ENCODE measurements at regions not wholly inside any gene's neighbourhood (a gene's known extent, or its start where the extent isn't known, plus 50 kb on each side); places are given as distances from the start of the nearest gene placed in this dataset.
"Not testable (repeated sequence)": the region's sequence is repeated elsewhere in the genome, so short reads cannot be mapped to it uniquely, and the experiment has no call there.

GRCh38 chrX:148223361-148223760, 242.2 kb downstream of the FMR1NB start:
- DNase-seq (ENCODE audit: low read depth, low spot score), result no peak
- in situ Hi-C loops (cut with HindIII; ENCODE audit: low pct_unique_long_range_greater_than_20kb, low sequenced_read_pairs), result no loop called here

- DNase-seq (ENCODE audit: low read depth, low spot score), result no peak
- in situ Hi-C loops (cut with HindIII; ENCODE audit: low pct_unique_long_range_greater_than_20kb, low sequenced_read_pairs), result no loop called here
These were observed 247.4 kb downstream of the FMR1NB start for GRCh38 chrX:148228521-148228920.

GRCh38 chrX:148229801-148230303, 248.7 kb downstream of the FMR1NB start:
- no peak for DNase-seq (ENCODE audit: low read depth, low spot score)
- in situ Hi-C loops (cut with HindIII; ENCODE audit: low pct_unique_long_range_greater_than_20kb, low sequenced_read_pairs), result no loop called here

GRCh38 chrX:148259990-148260389, 240.4 kb upstream of the AFF2 start:
- in situ Hi-C loops (cut with HindIII; ENCODE audit: low pct_unique_long_range_greater_than_20kb, low sequenced_read_pairs), result no loop called here
- no peak for DNase-seq (ENCODE audit: low read depth, low spot score)

- in situ Hi-C loops (cut with HindIII; ENCODE audit: low pct_unique_long_range_greater_than_20kb, low sequenced_read_pairs), result no loop called here
- DNase-seq (ENCODE audit: low read depth, low spot score), result no peak
These were observed 234.6 kb upstream of the AFF2 start for GRCh38 chrX:148265829-148266228.

- in situ Hi-C loops (cut with HindIII; ENCODE audit: low pct_unique_long_range_greater_than_20kb, low sequenced_read_pairs), result no loop called here
- no peak for DNase-seq (ENCODE audit: low read depth, low spot score)
These were observed 231.7 kb upstream of the AFF2 start for GRCh38 chrX:148268673-148269072.

- DNase-seq (ENCODE audit: low read depth, low spot score), result no peak
- in situ Hi-C loops (cut with HindIII; ENCODE audit: low pct_unique_long_range_greater_than_20kb, low sequenced_read_pairs), result no loop called here
These were observed 230.9 kb upstream of the AFF2 start for GRCh38 chrX:148269513-148269912.

- DNase-seq (ENCODE audit: low read depth, low spot score), result no peak
- in situ Hi-C loops (cut with HindIII; ENCODE audit: low pct_unique_long_range_greater_than_20kb, low sequenced_read_pairs), result no loop called here
These were observed 229.9 kb upstream of the AFF2 start for GRCh38 chrX:148270499-148270898.

GRCh38 chrX:148271263-148271662, 229.2 kb upstream of the AFF2 start:
- no peak for DNase-seq (ENCODE audit: low read depth, low spot score)

GRCh38 chrX:148281920-148282319, 218.5 kb upstream of the AFF2 start:
- in situ Hi-C loops (cut with HindIII; ENCODE audit: low pct_unique_long_range_greater_than_20kb, low sequenced_read_pairs), result no loop called here

More at GRCh38 chrX:148271263-148271662, 229.2 kb upstream of the AFF2 start:
- in situ Hi-C loops (cut with HindIII; ENCODE audit: low pct_unique_long_range_greater_than_20kb, low sequenced_read_pairs), result no loop called here

GRCh38 chrX:148282504-148282903, 217.9 kb upstream of the AFF2 start:
- DNase-seq (ENCODE audit: low read depth, low spot score), result no peak
- in situ Hi-C loops (cut with HindIII; ENCODE audit: low pct_unique_long_range_greater_than_20kb, low sequenced_read_pairs), result no loop called here

More at GRCh38 chrX:148281920-148282319, 218.5 kb upstream of the AFF2 start:
- DNase-seq (ENCODE audit: low read depth, low spot score), result no peak

- in situ Hi-C loops (cut with HindIII; ENCODE audit: low pct_unique_long_range_greater_than_20kb, low sequenced_read_pairs), result no loop called here
- DNase-seq (ENCODE audit: low read depth, low spot score), result no peak
These were observed 216.4 kb upstream of the AFF2 start for GRCh38 chrX:148284056-148284455.

- DNase-seq (ENCODE audit: low read depth, low spot score), result no peak
- in situ Hi-C loops (cut with HindIII; ENCODE audit: low pct_unique_long_range_greater_than_20kb, low sequenced_read_pairs), result no loop called here
These were observed 215.6 kb upstream of the AFF2 start for GRCh38 chrX:148284821-148285220.

- DNase-seq (ENCODE audit: low read depth, low spot score), result no peak
- in situ Hi-C loops (cut with HindIII; ENCODE audit: low pct_unique_long_range_greater_than_20kb, low sequenced_read_pairs), result no loop called here
These were observed 212.0 kb upstream of the AFF2 start for GRCh38 chrX:148288451-148288850.

- in situ Hi-C loops (cut with HindIII; ENCODE audit: low pct_unique_long_range_greater_than_20kb, low sequenced_read_pairs), result no loop called here
These were observed 210.4 kb upstream of the AFF2 start for GRCh38 chrX:148290041-148290440.

GRCh38 chrX:148290931-148291330, 209.5 kb upstream of the AFF2 start:
- DNase-seq (ENCODE audit: low read depth, low spot score), result no peak
- in situ Hi-C loops (cut with HindIII; ENCODE audit: low pct_unique_long_range_greater_than_20kb, low sequenced_read_pairs), result no loop called here

More at GRCh38 chrX:148290041-148290440, 210.4 kb upstream of the AFF2 start:
- DNase-seq (ENCODE audit: low read depth, low spot score), result no peak

GRCh38 chrX:148298737-148299136, 201.7 kb upstream of the AFF2 start:
- DNase-seq (ENCODE audit: low read depth, low spot score), result no peak
- in situ Hi-C loops (cut with HindIII; ENCODE audit: low pct_unique_long_range_greater_than_20kb, low sequenced_read_pairs), result no loop called here

- in situ Hi-C loops (cut with HindIII; ENCODE audit: low pct_unique_long_range_greater_than_20kb, low sequenced_read_pairs); DNase-seq (ENCODE audit: low read depth, low spot score): not testable (repeated sequence)
These were observed 195.2 kb upstream of the AFF2 start for GRCh38 chrX:148305214-148305613.

- DNase-seq (ENCODE audit: low read depth, low spot score), result no peak
- in situ Hi-C loops (cut with HindIII; ENCODE audit: low pct_unique_long_range_greater_than_20kb, low sequenced_read_pairs), result no loop called here
These were observed 191.0 kb upstream of the AFF2 start for GRCh38 chrX:148309413-148309812.

All from SK-MEL-5 (cell line).